ENCODE measurements at regions not wholly inside any gene's neighbourhood (a gene's known extent, or its start where the extent isn't known, plus 50 kb on each side); places are given as distances from the start of the nearest gene placed in this dataset.

GRCh38 chr5:117863586-117864296 lies 1124.6 kb downstream of the DTWD2 start:
- DNase-seq (ENCODE audit: low read depth): no peak
- TF ChIP-seq CTCF (IDR thresholded peaks at IDR 0.05; ENCODE audit: insufficient read depth, low read depth, low read length): no peak

GRCh38 chr5:117860550-117860949 lies 1127.8 kb downstream of the DTWD2 start:
- H3K4me3 ChIP-seq (ENCODE audit: low read depth, low read length): no peak overlapping the region
- DNase-seq (ENCODE audit: low read depth): no peak
- TF ChIP-seq CTCF (IDR thresholded peaks at IDR 0.05; ENCODE audit: insufficient read depth, low read depth, low read length): no peak

More at GRCh38 chr5:117863586-117864296, 1124.6 kb downstream of the DTWD2 start:
- H3K4me3 ChIP-seq (ENCODE audit: low read depth, low read length): no peak overlapping the region

- no peak for TF ChIP-seq CTCF (IDR thresholded peaks at IDR 0.05; ENCODE audit: insufficient read depth, low read depth, low read length)
- DNase-seq (ENCODE audit: low read depth): no peak
- H3K4me3 ChIP-seq (ENCODE audit: low read depth, low read length): no peak overlapping the region
Observed at GRCh38 chr5:117859176-117859575, 1129.2 kb downstream of the DTWD2 start.

- DNase-seq (ENCODE audit: low read depth): no peak
- no peak overlapping the region for H3K4me3 ChIP-seq (ENCODE audit: low read depth, low read length)
- no peak for TF ChIP-seq CTCF (IDR thresholded peaks at IDR 0.05; ENCODE audit: insufficient read depth, low read depth, low read length)
Observed at GRCh38 chr5:117856713-117857112, 1131.6 kb downstream of the DTWD2 start.

GRCh38 chr5:117837786-117838185 lies 1150.6 kb downstream of the DTWD2 start:
- TF ChIP-seq CTCF (IDR thresholded peaks at IDR 0.05; ENCODE audit: insufficient read depth, low read depth, low read length): no peak
- no peak for DNase-seq (ENCODE audit: low read depth)

GRCh38 chr5:117833691-117834090 lies 1154.7 kb downstream of the DTWD2 start:
- no peak for DNase-seq (ENCODE audit: low read depth)
- no peak overlapping the region for H3K4me3 ChIP-seq (ENCODE audit: low read depth, low read length)
- no peak for TF ChIP-seq CTCF (IDR thresholded peaks at IDR 0.05; ENCODE audit: insufficient read depth, low read depth, low read length)

More at GRCh38 chr5:117837786-117838185, 1150.6 kb downstream of the DTWD2 start:
- no peak overlapping the region for H3K4me3 ChIP-seq (ENCODE audit: low read depth, low read length)

GRCh38 chr5:117829646-117830045 lies 1158.7 kb downstream of the DTWD2 start:
- no peak overlapping the region for H3K4me3 ChIP-seq (ENCODE audit: low read depth, low read length)
- no peak for TF ChIP-seq CTCF (IDR thresholded peaks at IDR 0.05; ENCODE audit: insufficient read depth, low read depth, low read length)
- DNase-seq (ENCODE audit: low read depth): no peak
